ENCODE measurements at regions not wholly inside any gene's neighbourhood (a gene's known extent, or its start where the extent isn't known, plus 50 kb on each side); places are given as distances from the start of the nearest gene placed in this dataset.
"Not testable (repeated sequence)": the region's sequence is repeated elsewhere in the genome, so short reads cannot be mapped to it uniquely, and the experiment has no call there.

GRCh38 chr20:53872081-53872541 is 198.3 kb downstream of the BCAS1 start:
- DNase-seq, result no peak

DNA sequence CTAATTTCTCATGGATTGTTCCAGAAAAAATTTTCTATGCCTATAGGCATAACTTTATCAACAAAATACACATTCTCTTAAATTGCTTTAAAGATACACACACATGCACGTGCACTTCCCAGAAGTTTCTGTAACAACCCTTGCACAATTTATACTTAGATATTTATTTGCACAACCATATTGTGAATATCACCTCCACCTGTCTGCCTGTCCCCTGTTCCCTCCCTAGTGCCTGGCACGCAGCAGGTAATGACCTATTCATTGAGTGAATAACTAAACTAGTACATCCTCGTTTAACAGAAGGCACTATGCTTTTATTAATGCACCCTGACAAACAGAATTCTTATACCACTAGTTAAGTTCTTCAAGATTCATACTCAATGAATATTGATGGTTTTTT is 198.9 kb downstream of the BCAS1 start:
- no peak for DNase-seq

DNA sequence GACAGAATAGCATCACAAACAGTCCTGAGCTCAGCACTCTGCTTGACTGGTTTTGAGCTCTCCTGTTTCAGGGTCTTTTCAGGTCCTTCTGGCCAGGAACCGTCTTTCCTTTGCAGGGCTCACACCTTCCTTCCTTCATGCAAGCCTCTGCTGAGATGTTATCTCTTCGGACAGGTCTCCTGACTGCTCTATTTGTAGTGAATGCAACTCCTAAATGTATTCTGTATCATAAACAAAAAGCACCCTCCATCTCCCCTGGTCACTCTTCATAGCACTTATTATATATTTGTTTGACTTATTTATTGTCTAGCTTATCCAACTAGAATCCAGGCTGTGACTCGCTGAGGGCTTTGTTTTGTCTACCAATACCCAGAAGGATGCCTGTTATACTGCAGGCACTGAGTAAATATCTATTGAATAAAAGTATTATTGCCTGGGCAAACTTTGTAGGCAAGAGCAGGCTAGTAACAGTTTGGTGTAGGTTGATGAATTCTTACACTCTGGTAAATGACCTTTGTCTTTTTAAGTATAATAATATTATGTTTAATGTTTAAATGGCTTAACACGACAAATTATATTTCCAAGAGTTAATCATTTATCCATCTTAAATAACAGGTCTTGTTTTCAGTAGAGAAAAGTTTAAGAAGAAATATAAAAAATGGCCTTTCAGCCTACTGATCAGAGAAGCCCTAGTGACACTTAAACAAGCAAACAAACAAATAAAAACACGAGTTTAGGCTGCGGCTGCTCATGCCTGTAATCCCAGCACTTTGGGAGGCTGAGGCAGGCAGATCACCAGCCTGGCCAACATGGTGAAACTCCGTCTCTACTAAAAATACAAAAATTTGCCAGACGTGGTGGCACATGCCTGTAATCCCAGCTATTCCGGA is 199.7 kb downstream of the BCAS1 start:
- no peak for DNase-seq

DNA sequence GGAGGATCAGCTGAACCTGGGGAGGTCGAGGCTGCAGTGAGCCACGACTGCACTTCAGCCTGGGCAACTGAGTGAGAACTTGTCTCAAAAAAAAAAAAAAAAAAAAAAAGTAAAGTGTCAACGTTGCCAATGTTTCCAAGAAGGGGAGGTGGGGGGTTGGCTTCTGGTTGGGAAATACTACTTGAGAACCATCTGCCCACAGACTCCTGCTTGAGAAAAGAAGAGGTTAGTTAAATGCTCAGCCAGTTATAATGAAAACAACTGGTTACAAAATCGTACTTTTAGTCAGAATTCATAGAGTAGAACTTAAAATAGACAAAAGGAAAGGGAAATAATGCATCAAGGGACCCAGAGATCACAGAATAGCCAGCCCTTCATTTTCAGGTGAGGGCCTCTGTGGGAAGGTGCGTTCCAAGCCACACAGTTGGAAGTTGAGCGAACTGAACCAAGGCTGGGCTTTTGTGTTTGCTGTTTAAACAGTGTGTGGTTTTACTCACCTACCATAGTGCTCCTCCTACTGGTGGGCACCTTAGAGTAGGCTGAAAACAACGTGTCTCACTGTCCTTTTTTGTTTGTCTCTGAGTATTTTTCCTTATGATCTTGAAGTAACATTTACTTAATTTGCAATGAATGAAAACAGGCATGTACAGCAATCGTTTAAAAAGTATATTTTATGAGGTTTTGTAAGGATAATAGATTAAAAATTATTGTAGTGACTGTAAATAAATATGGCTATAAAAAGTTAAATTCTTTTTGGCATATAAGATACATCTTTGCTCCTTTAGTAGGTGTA is 200.7 kb downstream of the BCAS1 start:
- DNase-seq, result peak; percentile 68 to 80

DNA sequence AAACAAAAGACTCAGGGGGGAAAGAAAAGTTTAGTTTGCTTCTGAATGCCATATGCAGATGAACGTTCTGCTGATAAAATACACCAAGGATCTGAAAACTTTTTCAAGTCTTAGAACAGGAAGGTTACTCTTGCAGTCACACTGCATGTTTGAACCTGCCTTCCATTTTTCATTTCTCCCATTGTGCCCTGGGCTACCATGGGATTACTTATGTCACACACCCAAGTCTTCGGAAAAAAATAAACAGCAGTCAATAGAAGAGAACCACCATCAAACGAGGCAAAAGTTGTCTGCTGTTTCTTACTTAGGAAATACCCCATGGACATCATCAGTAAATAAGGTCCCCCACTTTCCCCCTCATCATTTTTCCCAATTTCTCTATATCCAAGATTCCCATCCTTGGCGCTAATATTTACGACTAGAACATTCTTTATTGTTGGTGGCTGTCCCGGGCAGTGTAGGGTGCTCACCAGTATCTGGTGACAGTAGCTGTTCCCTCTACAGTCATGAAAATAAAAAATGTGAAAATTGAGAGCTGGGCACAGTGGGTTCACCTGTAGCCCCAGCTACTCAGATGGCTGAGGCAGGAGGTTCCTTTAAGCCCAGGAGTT is 202.5 kb downstream of the BCAS1 start:
- no peak for DNase-seq

DNA sequence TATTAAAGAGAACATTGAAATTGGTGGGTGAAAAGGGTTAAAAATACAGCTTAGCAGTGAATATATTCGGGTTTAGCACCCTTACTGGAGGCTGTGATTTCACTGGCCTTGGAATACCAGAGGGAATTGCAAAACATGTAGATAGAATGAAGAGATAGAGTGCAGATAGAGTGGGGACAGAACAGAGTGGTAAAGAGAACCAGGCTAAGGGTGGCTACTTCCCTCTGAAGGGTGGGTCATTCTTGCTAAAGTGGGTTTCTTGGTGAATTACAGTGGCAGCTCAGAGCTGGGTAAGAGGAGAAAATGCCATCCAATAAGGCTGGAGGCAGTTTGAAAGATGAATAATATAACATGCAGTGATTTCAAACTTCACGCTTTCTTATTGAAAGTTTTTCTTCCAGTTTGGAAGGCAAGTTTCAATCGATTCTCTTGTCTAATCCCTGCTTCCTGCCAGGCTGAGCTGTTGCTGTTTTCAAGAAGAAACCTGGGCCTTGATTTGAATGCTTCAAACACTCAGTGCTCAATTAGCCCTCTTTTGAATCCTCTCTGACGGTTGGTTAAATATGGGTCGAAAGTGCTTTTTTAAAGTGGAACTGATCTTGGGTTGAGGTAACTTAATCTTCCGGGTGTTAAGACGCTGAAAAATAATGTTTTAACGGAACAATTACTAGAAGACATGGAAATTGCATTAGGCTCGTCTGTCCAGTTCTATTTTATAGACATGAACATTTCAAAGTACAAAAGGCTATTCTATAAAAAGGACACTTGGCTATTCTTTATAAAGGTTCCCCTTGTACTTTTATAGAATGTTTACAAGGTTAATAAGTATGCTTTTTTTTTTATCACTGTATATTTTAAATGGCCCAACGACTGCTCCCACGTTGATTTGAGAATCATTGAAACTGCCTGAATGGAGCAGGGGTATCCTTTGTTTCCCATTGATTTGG is 203.3 kb downstream of the BCAS1 start:
- no peak for DNase-seq

DNA sequence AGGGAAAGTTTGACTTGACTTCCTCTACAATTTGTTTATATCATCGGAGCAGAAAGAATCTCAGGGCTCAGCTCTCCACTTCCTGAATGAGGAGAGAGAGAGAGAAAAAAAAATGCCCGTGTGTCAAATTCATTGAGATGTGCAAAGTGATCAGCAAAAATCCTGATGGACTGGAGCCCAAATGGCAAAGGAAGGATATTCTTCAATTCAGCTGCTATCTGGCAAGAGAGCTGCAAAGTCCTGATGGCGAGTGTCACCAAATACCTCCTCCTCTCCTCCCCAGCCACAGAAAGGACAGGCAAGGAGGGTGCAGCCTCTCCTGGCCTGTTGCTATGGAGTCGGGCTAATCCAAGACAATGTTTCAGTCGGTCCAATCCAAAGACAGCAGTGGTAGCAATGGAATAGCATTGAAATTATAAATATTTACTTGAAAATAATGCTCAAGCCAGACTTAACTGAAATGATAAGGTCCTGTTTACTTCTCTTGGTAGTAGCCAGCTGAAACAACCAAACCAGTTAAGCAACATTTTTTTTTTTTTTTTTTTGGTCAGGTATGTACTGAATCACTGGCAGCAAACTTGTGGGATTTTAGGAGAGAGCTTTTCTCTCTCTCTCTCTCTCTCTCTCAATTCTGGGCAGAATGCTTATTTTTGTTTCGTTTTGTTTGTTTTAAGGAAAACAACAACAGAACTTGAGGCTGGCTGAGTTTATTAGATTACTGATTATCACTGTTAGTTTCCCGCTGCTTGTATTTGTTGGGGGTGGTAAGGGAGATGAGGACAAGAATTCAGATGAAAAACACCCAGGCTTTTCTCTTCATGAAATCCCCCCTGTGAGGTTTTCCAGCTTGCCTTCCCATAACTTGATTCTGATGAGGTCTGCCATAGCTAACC is 204.2 kb downstream of the BCAS1 start:
- peak in 1 of 2 experiments; percentile 26 for DNase-seq

DNA sequence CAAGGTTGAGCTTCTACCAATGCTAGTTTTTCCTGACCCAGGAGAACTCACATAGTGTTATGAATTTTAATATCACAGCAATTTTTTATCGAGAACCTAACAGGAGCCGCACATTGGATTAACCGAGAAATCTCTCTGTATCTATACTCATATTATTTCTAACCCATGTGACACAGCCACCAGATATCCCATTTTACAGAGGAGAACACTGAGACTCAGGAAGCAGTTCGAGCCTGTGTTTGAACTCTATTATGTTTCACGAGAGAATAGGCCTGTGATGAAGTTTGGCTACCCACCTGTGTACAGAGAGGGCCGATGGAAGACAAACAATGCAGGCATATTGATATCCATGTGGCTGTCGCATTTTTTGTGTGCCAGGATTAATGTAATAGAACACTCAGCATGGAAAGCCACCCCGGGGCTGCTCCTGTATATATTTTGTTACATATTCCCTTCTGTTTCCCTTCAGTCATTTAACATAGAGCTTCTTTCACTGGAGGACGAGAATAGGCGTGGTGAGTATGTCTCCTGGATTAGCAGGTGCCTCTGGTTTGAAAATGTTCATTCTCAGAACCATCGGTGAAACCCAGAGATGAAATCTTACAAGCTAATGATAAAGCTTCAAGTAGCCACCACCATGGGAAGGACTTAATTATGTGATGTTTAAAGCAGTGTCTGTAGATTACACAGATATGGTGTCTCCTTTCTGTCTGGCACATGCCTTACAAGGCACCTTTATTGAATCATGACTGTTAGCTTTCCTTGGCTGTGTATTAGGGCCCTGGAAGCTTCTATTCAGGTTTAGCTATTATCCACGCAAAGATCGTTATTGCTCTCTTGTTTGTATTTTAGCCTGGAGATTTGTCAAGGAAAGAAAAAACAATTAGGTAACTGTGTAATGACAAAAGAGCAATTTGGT is 205.4 kb downstream of the BCAS1 start:
- not testable (repeated sequence) for DNase-seq

GRCh38 chr20:53863923-53864641 is 206.3 kb downstream of the BCAS1 start:
- not testable (repeated sequence) for DNase-seq

GRCh38 chr20:53863535-53863922 is 206.9 kb downstream of the BCAS1 start:
- not testable (repeated sequence) for DNase-seq

- DNase-seq, result not testable (repeated sequence)
Measured at GRCh38 chr20:53863039-53863438, 207.4 kb downstream of the BCAS1 start.

GRCh38 chr20:53862490-53862889 is 207.9 kb downstream of the BCAS1 start:
- DNase-seq, result not testable (repeated sequence)

GRCh38 chr20:53862136-53862397 is 208.3 kb downstream of the BCAS1 start:
- not testable (repeated sequence) for DNase-seq

- peak in 1 of 2 experiments; percentile 27 for DNase-seq
Measured at GRCh38 chr20:53859684-53860083, 210.7 kb downstream of the BCAS1 start.

DNA sequence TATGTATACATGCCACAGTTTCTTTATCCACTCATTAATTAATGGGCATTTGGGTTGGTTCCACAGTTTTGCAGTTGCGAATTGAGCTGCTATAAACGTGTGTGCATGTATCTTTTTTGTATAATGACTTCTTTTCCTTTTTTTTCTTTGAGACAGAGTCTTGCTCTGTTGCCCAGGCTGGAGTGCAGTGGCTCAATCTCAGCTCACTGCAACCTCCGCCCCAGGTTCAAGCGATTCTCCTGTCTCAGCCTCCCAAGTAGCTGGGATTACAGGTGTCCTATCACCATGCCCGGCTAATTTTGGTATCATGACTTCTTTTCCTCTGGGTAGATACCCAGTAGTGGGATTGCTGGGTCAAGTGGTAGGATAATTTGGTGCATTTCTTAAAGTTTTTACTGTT is 211.4 kb downstream of the BCAS1 start:
- DNase-seq, result not testable (repeated sequence)

DNA sequence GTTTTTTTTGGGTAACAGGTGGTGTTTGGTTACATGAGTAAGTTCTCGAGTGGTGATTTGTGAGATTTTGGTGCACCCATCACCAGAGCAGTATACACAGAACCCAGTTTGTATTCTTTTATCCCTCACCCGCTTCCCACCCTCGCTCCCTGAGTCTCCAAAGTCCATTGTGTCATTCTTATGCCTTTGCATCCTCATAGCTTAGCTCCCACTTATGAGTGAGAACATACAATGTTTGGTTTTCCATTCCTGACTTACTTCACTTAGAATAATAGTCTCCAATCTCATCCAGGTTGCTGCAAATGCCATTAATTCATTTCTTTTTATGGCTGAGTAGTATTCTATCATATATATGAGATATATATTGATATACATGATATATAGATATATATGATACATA is 211.9 kb downstream of the BCAS1 start:
- not testable (repeated sequence) for DNase-seq

GRCh38 chr20:53857723-53858236 is 212.6 kb downstream of the BCAS1 start:
- DNase-seq, result no peak

DNA sequence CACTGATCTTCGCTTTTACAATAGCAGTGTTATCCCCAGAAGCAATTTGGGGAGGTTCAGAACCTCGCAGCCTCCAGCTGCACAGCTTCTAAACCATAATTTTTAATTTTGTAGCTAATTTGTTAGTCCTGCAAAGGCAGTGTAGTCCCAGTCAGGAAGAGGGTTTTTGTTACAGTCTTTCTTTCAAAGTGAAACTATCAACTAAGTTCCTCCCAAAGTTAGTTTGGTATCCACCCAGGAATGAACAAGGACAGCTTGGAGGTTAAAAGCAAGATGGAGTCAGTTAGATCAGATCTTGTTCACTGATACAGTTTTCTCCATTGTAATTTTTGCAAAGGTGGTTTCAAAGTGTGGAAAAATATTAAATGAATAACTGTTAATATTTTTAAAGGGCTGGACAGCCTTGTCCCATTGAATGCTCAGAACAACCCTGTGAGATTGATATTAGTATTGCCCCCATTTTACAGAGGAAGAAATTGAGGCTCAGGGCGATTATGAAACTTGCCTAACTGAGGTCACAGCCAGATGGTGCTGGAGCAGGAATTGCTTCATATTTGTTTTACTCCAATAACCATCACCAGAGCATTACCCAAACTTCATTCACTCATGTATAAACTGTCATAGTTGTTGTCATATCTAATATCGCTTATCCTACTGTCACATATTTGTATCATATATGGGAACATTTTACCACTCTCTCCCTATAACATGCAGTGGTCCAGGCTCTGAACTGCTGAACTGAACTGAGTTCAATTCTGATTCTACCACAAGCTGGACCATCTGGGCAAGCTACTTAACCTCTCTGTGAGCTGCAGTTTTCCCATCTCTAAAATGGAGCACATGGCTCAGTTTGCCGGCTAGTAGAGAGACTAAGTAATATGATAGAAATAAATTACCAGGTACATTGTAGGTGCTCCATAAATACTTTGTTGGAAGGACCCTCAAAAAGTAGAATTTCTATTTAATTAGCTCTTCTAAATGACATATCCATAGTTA is 213.8 kb downstream of the BCAS1 start:
- no peak for DNase-seq
